T47D (cell line): ENCODE measurements at regions not wholly inside any gene's neighbourhood (a gene's known extent, or its start where the extent isn't known, plus 50 kb on each side); places are given as distances from the start of the nearest gene placed in this dataset.
"Not testable (repeated sequence)": the region's sequence is repeated elsewhere in the genome, so short reads cannot be mapped to it uniquely, and the experiment has no call there.

ENCODE experiments used
- DNase-seq, 2 experiments: peaks; one replicate each; pipeline versions ENCODE4 v3.0.0 to v3.0.0-alpha.2; 2011 to 2012; ENCODE audit warnings: low read depth in 1 of 2, low spot score in 1 of 2
- JUND ChIP-seq: IDR thresholded peaks from 2 replicates; pipeline ENCODE4 v1.6.1; 2012; ENCODE audit warnings: low read depth
- in situ Hi-C: cut with HindIII; loops from 2 replicates; pipeline ENCODE4 v1.10.0; 2016; ENCODE audit warnings: low sequenced_read_pairs, low pct_unique_long_range_greater_than_20kb

DNA sequence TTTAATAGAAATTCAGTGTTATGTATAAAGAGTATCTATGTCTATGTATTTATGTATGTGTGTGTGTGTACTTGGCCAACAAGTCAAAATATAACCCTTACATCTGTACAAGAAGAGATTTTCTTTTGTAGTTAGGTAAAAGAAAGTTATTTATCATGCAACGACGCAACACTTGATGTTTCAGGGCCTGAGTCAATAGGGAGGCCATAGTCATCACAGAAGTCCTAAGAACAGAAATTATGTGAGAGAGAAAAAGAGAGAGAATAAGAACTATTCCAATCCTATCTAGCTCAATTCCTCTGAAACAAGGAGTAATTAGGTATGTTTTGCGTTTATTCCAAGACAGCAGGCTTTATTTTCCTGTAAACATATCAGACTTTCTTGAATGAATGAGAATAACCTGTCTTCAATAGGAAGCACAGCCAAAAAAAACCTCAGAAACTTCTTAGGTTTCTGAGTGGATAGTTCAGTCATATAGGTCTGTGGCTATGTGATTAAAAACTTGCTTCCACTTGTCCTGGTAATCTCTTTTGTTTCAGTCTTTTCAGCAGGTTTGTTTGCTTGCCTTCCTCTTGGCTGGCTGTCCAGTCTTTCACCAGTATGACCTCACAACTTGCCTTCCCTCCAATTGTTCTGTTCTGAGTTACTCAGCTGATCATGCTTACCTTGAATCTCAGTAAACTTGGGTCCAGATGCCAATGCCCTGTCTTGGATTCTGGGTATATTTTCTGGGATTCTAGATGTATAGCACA lies 382.4 kb upstream of the GBE1 start:
- in situ Hi-C loops = no loop called here
- no peak for TF ChIP-seq JUND
- peak in 1 of 2 experiments; percentile 9 for DNase-seq

DNA sequence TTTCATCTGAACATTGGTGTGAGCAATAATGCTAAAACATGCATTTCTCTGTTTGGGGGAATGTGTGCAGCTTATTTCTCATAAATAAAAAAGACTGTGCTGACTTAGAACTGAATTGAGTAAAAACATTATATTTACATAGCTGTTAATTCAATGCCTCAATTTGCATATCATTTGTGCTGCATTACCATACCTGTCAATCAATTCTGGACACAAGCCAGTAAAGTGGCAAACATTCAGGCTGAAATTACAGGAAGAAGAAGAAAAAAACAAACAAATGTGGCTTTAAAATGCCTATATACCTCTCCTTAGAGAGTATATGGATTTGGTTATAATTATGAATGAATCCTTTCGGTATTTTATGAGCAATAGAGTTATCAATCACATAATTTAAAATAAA lies 380.1 kb upstream of the GBE1 start:
- no peak for TF ChIP-seq JUND
- no peak for DNase-seq
- in situ Hi-C loops = no loop called here

DNA sequence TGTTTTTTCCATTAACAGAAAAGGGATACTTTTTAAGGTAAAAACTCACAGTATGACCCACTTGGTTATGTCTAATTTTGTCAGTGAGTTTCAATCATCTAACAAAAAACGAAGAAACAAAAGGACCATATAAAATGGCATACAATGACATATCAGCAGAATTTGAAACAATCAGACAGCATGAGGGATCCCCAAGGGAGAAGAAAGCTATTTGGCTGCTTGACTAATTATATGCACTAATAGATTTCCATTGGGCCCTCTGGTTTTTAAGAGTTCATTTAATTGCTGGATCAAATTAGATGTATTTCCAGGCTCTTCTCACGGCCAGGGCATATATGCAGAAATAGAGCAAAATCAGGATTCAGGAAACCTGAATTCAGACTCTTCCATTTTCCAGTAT lies 376.4 kb upstream of the GBE1 start:
- TF ChIP-seq JUND = no peak
- in situ Hi-C loops = no loop called here
- DNase-seq = no peak

GRCh38 chr3:82137050-82137449 lies 375.6 kb upstream of the GBE1 start:
- no peak for DNase-seq
- in situ Hi-C loops = no loop called here
- TF ChIP-seq JUND = no peak

- in situ Hi-C loops = no loop called here
- peak; percentile 28 to 66 for DNase-seq
- TF ChIP-seq JUND = no peak
These were observed 371.7 kb upstream of the GBE1 start for GRCh38 chr3:82133070-82133606.

- TF ChIP-seq JUND = no peak
- in situ Hi-C loops = no loop called here
These were observed 371.0 kb upstream of the GBE1 start for GRCh38 chr3:82132210-82133069.

GRCh38 chr3:82130046-82130445 lies 368.6 kb upstream of the GBE1 start:
- TF ChIP-seq JUND = no peak
- no peak for DNase-seq
- in situ Hi-C loops = no loop called here

More at GRCh38 chr3:82132210-82133069, 371.0 kb upstream of the GBE1 start:
- peak in 1 of 2 experiments; percentile 1 for DNase-seq

- in situ Hi-C loops = no loop called here
- no peak for DNase-seq
- TF ChIP-seq JUND = no peak
These were observed 367.9 kb upstream of the GBE1 start for GRCh38 chr3:82129221-82129801.

DNA sequence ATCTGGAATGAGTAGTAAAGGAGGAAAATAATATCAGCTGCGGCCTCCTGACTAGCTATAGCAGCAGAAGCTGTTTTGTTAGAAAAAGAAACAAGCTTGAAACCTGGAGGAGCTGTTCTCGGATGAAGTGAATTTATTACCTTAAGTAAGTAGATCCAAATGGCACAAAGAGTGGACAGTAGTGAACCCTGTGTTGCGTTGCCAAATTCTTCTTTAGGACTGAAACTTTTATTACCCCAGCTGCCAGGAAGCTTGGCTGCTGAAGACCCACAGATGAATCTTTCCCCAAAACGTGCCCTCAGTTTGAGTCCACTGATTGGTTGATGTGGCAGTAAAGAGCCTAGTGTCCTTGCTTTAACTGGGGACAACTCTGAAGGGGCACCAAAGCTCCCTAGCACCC lies 366.8 kb upstream of the GBE1 start:
- DNase-seq = no peak
- no peak for TF ChIP-seq JUND
- in situ Hi-C loops = no loop called here

DNA sequence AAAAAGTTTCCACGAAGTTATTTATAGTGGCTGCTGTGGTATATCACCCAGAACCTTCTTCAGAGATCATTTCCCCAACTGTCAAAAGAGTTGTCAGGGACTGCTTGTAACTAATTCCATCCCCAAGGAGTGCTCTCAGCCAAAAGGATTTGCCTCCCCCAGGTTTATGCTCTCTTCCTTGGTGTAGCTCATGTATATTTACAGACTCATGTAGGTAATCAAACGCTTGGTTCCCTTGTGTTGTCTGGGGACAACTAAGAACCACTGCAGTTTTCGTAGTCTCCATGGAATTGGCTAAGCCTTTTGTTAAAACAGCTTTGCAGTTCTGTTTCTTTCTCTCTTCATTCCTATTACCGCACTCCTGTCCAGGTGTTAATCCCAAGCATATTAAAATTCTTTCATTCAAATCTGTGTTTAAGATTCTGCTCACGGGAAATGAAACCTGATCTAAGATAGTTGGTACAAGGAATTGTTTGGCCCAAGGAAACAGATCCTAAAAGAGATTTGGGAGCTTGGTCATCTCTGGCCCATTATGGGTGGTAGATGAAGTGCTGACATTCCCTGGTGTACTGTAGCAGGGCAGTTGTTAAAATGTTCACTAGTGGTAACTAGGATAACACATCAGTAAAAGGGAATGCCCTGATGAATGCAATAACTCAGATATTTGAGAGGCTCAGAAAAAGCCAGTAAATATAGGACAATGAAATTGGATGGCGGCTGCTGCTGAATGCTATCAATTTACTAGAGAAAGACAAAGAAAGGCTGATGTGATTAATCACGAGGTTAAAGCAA lies 361.3 kb upstream of the GBE1 start:
- in situ Hi-C loops = no loop called here
- DNase-seq = peak in 1 of 2 experiments; percentile 2
- TF ChIP-seq JUND = no peak

- DNase-seq = no peak
- in situ Hi-C loops = no loop called here
- TF ChIP-seq JUND = no peak
These were observed 353.1 kb upstream of the GBE1 start for GRCh38 chr3:82114589-82114988.

- in situ Hi-C loops, DNase-seq: not testable (repeated sequence)
These were observed 349.3 kb upstream of the GBE1 start for GRCh38 chr3:82110721-82111120.
